Fibroblast of lung (primary cell): ENCODE measurements at regions not wholly inside any gene's neighbourhood (a gene's known extent, or its start where the extent isn't known, plus 50 kb on each side); places are given as distances from the start of the nearest gene placed in this dataset.
A peak's percentile ranks its signal among the peaks of the same experiment; 100 is the strongest.
"Not testable (repeated sequence)": the region's sequence is repeated elsewhere in the genome, so short reads cannot be mapped to it uniquely, and the experiment has no call there.

Experiments
- DNase-seq, 2 donors: peaks; one replicate each; pipeline versions ENCODE4 v3.0.0 to v3.0.0-alpha.2; 2010; ENCODE audit warnings: low read depth in 2 of 2
- H2AFZ ChIP-seq: 2 replicates; pipeline ENCODE4 v1.5.1; 2012; ENCODE audit warnings: low read length, control low read depth, inconsistent platforms
- H3K27ac ChIP-seq: 2 replicates; pipeline ENCODE4 v1.5.1; 2011; ENCODE audit warnings: low read length, control low read depth; ENCODE audit not compliant: insufficient read depth
- H3K27me3 ChIP-seq: 2 replicates; pipeline ENCODE4 v1.5.1; 2011; ENCODE audit warnings: mild to moderate bottlenecking, low read length; ENCODE audit not compliant: control insufficient read depth, insufficient read depth
- H3K36me3 ChIP-seq: 2 replicates; pipeline ENCODE4 v1.5.1; 2011; ENCODE audit warnings: low read length; ENCODE audit not compliant: control insufficient read depth, insufficient read depth
- H3K4me1 ChIP-seq: 2 replicates; pipeline ENCODE4 v1.5.1; 2011; ENCODE audit warnings: low read length; ENCODE audit not compliant: control insufficient read depth, insufficient read depth; ENCODE audit errors: extremely low read depth
- H3K4me2 ChIP-seq: 2 replicates; pipeline ENCODE4 v1.5.1; 2011; ENCODE audit warnings: low read length, control low read depth; ENCODE audit not compliant: insufficient read depth; ENCODE audit errors: extremely low read depth
- H3K4me3 ChIP-seq, 4 experiments: fragments of 200-600 bp in 1 of 4; sonication (generic) in 1 of 4; replicated peaks in 1 of 4; 2 replicates each; pipeline ENCODE4 v1.5.1; 2011 to 2016; ENCODE audit warnings: low read length in 4 of 4, low read depth in 3 of 4, mild to moderate bottlenecking in 3 of 4, control low read depth in 2 of 4, inconsistent platforms in 1 of 4, mixed read lengths in 1 of 4; ENCODE audit not compliant: insufficient read depth in 1 of 4; ENCODE audit errors: control extremely low read depth in 1 of 4
- H3K79me2 ChIP-seq: 2 replicates; pipeline ENCODE4 v1.5.1; 2012; ENCODE audit warnings: mild to moderate bottlenecking, low read length, inconsistent platforms; ENCODE audit not compliant: control insufficient read depth, insufficient read depth
- H3K9ac ChIP-seq: 2 replicates; pipeline ENCODE4 v1.5.1; 2011; ENCODE audit warnings: mild to moderate bottlenecking, low read length, control low read depth; ENCODE audit not compliant: insufficient read depth
- H3K9me3 ChIP-seq: 2 replicates; pipeline ENCODE4 v1.5.1; 2012; ENCODE audit warnings: low read depth, low read length; ENCODE audit not compliant: control insufficient read depth, insufficient read depth
- H4K20me1 ChIP-seq: 2 replicates; pipeline ENCODE4 v1.5.1; 2011; ENCODE audit warnings: low read length; ENCODE audit not compliant: control insufficient read depth, insufficient read depth; ENCODE audit errors: extremely low read depth
- EZH2 ChIP-seq: IDR thresholded peaks from 2 replicates; pipeline ENCODE4 v1.5.1; 2012; ENCODE audit warnings: low read length, control low read depth, mild to moderate bottlenecking; ENCODE audit errors: missing control alignments
- TF ChIP-seq, protein P1 (sequence below), 2 donors: IDR thresholded peaks in 1 of 2; conservative IDR thresholded peaks in 1 of 2; 1 replicate in 1 of 2; 2 replicates in 1 of 2; pipeline ENCODE4 v1.5.1; 2011 to 2012; ENCODE audit warnings: low read length in 2 of 2, control low read depth in 1 of 2, inconsistent platforms in 1 of 2, low read depth in 1 of 2, mild to moderate bottlenecking in 1 of 2

DNA sequence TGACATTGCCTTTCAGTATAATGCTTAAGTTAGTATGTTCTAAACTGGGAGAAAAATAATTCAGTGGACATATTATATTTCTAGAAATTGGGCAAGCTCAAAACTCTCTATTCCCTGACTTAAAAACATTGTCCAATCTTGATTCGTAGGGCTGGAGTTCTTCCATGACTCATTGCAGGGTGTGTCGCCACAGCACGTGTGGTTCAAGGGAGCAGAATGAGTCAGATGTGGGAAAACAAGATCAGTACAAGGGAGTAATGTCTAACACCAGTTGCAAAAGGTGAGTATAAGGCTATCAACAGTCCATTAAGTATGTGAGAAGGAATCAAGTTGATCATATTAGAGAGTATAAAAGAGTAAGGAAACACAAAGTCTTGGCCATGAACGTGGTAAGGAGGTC is 887.0 kb downstream of the TMTC2 start:
- H3K4me1 ChIP-seq: no peaks in the 10 kb centered on the region
- TF ChIP-seq, protein P1, sequence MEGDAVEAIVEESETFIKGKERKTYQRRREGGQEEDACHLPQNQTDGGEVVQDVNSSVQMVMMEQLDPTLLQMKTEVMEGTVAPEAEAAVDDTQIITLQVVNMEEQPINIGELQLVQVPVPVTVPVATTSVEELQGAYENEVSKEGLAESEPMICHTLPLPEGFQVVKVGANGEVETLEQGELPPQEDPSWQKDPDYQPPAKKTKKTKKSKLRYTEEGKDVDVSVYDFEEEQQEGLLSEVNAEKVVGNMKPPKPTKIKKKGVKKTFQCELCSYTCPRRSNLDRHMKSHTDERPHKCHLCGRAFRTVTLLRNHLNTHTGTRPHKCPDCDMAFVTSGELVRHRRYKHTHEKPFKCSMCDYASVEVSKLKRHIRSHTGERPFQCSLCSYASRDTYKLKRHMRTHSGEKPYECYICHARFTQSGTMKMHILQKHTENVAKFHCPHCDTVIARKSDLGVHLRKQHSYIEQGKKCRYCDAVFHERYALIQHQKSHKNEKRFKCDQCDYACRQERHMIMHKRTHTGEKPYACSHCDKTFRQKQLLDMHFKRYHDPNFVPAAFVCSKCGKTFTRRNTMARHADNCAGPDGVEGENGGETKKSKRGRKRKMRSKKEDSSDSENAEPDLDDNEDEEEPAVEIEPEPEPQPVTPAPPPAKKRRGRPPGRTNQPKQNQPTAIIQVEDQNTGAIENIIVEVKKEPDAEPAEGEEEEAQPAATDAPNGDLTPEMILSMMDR (conservative IDR thresholded peaks at IDR 0.05 in 1 of 2, IDR thresholded peaks at IDR 0.05 in 1 of 2; ENCODE audit: low read depth in 1 of 2, low read length in 2 of 2): no peak
- TF ChIP-seq EZH2: no peak
- H3K36me3 ChIP-seq: no peaks in the 10 kb centered on the region
- H3K27ac ChIP-seq: no peak overlapping the region
- H3K4me3 ChIP-seq: no peak overlapping the region
- no peaks in the 10 kb centered on the region for H3K9me3 ChIP-seq
- no peak overlapping the region for H3K4me2 ChIP-seq
- peak; percentile 35 to 92 for DNase-seq
- no peak overlapping the region for H2AFZ ChIP-seq
- no peaks in the 10 kb centered on the region for H3K79me2 ChIP-seq
- no peaks in the 10 kb centered on the region for H4K20me1 ChIP-seq
- no peak overlapping the region for H3K9ac ChIP-seq
- H3K27me3 ChIP-seq: no peaks in the 10 kb centered on the region

DNA sequence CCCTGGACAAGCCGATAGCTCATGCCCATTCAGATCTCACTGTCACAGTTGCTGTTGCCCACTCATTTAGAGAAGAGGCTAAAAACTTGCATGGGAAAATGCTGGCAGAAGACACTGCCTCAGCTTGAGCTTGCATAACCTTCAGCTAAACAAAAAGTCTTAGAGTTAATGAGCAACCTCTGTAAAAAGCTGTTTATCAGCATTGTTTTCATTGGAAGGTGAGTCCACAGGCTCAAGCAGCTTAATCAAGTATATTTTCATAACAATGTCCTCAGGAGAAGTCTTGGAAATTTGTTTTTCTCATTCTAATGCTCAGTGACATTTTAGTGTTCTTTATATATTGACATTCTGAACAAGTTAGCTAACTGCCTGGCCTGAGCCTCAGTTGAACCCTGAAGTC is 872.9 kb downstream of the TMTC2 start:
- H3K4me1 ChIP-seq: no peaks in the 10 kb centered on the region
- no peak overlapping the region for H3K9ac ChIP-seq
- no peak overlapping the region for H3K4me3 ChIP-seq
- no peaks in the 10 kb centered on the region for H3K9me3 ChIP-seq
- H3K79me2 ChIP-seq: no peaks in the 10 kb centered on the region
- TF ChIP-seq EZH2: no peak
- TF ChIP-seq, protein P1 (conservative IDR thresholded peaks at IDR 0.05 in 1 of 2, IDR thresholded peaks at IDR 0.05 in 1 of 2; ENCODE audit: low read depth in 1 of 2, low read length in 2 of 2): no peak
- H3K27me3 ChIP-seq: no peaks in the 10 kb centered on the region
- H4K20me1 ChIP-seq: no peaks in the 10 kb centered on the region
- no peak overlapping the region for H3K27ac ChIP-seq
- no peak for DNase-seq
- H2AFZ ChIP-seq: no peak overlapping the region
- no peaks in the 10 kb centered on the region for H3K36me3 ChIP-seq
- no peak overlapping the region for H3K4me2 ChIP-seq

DNA sequence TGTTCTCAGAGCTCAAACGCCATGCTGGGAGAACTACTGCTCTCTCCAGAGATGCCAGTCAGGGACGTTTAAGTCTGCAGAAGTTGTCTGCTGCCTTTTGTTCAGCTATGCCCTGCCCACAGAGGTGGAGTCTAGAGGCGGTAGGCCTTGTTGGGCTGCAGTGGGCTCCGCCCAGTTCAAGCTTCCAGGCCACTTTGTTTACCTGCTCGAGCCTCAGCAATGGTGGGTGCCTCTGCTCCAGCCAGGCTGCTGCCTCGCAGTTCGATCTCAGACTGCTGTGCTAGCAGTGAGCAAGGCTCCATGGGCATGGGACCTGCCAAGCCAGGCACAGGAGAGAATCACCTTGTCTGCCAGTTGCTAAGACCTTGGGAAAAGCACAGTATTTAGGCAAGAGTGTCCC is 869.3 kb downstream of the TMTC2 start:
- H4K20me1 ChIP-seq, H3K27me3 ChIP-seq, H3K4me1 ChIP-seq, H3K4me2 ChIP-seq, H2AFZ ChIP-seq, H3K36me3 ChIP-seq, H3K79me2 ChIP-seq, DNase-seq, H3K9ac ChIP-seq, H3K9me3 ChIP-seq, H3K27ac ChIP-seq, H3K4me3 ChIP-seq: not testable (repeated sequence)

DNA sequence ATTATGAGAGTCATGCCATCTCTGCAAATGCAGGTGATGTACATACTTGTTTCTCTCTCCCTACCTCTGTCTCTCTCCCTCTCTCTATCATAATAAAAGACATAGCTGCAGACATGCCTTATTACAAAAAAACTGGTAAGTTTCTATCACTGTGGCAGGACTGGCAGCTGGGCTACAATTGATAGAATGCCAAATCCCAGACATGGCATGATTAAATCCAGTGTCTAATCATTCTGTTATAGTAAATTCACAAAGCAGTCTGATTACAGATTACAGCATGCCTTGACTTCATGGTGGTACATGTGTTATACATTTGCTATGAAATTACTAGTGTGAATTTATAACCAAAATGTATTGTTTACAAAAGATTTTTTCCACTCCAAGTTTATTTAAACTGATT is 854.7 kb downstream of the TMTC2 start:
- no peak overlapping the region for H3K27ac ChIP-seq
- H3K4me2 ChIP-seq: no peak overlapping the region
- no peak overlapping the region for H3K9ac ChIP-seq
- no peaks in the 10 kb centered on the region for H3K36me3 ChIP-seq
- no peaks in the 10 kb centered on the region for H3K4me1 ChIP-seq
- H2AFZ ChIP-seq: no peak overlapping the region
- H4K20me1 ChIP-seq: no peaks in the 10 kb centered on the region
- H3K4me3 ChIP-seq: no peak overlapping the region
- no peak for DNase-seq
- H3K79me2 ChIP-seq: no peaks in the 10 kb centered on the region
- no peak for TF ChIP-seq EZH2
- TF ChIP-seq, protein P1 (conservative IDR thresholded peaks at IDR 0.05 in 1 of 2, IDR thresholded peaks at IDR 0.05 in 1 of 2; ENCODE audit: low read depth in 1 of 2, low read length in 2 of 2): no peak
- no peaks in the 10 kb centered on the region for H3K9me3 ChIP-seq
- H3K27me3 ChIP-seq: no peaks in the 10 kb centered on the region
